IPS DF 19.7 (cell line): ENCODE measurements at regions not wholly inside any gene's neighbourhood (a gene's known extent, or its start where the extent isn't known, plus 50 kb on each side); places are given as distances from the start of the nearest gene placed in this dataset.
"Not testable (repeated sequence)": the region's sequence is repeated elsewhere in the genome, so short reads cannot be mapped to it uniquely, and the experiment has no call there.

Experiments used
- DNase-seq: peaks from one replicate; pipeline ENCODE4 v3.0.0-alpha.2; 2013; ENCODE audit warnings: low read depth, low spot score

DNA sequence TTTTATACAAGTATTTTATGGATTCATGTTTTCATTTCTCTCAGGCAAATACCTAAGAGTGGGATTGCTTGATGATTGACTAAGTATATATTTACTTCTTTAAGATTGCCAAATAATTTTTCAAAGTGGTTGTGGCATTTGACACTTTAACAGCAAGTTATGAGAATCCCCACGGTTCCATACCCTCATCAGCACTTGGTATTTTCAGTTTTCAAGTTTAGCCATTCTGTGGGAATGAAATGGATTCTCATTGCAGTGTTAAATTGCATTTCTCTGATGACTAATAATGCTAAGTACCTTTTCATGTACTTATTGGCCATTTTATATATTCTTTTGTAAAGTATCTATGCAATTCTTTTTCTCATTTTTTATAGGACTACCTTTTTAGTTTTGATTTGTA lies 301.5 kb upstream of the DIO3 start:
- no peak for DNase-seq

DNA sequence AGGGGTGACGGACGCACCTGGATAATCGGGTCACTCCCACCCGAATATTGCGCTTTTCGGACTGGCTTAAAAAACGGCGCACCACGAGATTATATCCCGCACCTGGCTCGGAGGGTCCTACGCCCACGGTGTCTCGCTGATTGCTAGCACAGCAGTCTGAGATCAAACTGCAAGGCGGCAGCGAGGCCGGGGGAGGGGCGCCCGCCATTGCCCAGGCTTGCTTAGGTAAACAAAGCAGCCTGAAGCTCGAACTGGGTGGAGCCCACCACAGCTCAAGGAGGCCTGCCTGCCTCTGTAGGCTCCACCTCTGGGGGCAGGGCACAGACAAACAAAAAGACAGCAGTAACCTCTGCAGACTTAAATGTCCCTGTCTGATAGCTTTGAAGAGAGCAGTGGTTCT lies 294.9 kb upstream of the DIO3 start:
- not testable (repeated sequence) for DNase-seq

DNA sequence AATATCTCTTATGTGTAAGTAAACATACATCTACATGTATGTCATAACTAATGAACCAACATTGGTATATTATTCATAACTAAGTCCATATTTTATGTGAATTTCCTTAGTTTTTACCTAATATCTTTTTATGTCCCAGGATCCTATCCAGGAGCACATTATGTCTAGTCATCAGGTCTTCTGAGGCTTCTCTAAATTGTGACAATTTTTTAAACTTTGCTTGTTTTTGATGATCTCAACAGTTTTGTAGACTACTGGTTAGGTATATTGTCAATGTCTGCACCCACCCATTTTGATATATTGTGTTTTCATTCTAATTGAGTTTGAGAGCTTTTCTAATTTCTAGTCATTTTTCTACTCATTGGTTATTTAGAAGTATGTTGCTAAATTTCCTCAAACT lies 288.2 kb upstream of the DIO3 start:
- DNase-seq: no peak

DNA sequence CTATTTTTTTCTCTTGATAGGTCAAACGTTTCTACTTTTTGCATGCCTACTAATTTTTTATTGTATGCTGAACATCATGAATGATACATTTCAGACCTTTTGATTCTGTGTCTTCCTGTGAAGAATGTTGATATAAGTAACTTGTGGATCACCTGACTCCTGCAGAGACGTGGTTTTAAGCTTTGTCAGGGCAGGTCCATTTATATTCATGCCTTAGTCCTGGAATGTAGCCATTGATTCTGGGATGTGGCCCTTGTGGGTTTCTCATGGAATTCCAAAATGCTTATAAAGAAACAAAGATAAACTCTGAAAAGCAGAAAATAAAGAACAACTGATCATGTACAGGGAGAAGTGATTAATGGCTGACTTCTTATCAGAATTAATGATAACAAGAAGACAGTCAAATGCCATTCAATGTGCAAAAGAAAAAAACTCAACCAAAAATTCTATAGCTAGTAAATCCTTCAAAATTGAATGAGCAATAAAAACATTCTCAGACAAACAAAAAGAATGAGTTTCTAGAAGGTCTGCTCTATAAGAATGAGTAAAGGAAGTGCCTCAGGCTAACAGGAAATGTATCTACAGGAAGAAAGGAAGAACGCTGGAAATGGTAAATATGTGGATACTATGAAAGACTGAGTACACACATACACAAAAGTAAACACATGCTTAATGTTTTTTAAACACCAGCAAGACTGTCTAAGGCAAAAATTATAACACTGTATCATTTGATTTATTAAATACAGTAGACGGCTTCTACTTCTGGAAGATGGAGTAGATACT lies 284.8 kb upstream of the DIO3 start:
- no peak for DNase-seq

DNA sequence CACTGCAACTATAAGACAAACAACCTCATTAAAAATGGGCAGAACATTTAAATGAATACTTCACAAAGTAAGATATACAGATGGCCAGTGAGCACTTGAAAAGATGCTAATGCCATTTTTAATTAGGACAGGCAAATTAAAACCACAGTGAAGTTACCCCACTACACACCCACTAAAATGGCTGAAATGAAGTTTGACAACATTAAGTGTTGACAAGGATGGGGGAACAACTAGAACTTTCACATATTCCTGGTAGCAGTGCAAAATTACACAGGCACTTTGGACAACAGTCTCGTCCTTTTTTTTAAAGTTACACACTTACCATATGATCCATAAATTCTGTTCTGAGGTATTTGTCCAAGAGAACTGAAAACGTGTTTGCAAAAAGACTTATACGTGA lies 278.9 kb upstream of the DIO3 start:
- no peak for DNase-seq

DNA sequence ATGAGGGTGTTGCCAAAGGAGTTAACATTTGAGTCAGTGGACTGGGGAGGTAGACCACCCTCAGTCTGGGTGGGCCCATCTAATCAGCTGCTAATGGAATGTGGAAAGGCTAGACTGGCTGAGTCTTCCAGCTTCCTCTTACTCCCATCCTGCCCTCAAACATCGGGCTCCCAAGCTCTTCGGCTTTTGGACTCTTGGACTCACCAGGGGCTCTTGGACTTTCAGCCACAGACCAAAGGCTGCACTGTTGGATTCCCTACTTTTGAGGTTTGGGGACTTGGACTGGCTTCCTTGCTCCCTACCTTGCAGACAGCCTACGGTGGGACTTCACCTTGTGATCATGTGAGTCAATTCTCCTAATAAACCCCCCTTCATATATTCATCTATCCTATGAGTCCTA lies 276.6 kb upstream of the DIO3 start:
- no peak for DNase-seq

DNA sequence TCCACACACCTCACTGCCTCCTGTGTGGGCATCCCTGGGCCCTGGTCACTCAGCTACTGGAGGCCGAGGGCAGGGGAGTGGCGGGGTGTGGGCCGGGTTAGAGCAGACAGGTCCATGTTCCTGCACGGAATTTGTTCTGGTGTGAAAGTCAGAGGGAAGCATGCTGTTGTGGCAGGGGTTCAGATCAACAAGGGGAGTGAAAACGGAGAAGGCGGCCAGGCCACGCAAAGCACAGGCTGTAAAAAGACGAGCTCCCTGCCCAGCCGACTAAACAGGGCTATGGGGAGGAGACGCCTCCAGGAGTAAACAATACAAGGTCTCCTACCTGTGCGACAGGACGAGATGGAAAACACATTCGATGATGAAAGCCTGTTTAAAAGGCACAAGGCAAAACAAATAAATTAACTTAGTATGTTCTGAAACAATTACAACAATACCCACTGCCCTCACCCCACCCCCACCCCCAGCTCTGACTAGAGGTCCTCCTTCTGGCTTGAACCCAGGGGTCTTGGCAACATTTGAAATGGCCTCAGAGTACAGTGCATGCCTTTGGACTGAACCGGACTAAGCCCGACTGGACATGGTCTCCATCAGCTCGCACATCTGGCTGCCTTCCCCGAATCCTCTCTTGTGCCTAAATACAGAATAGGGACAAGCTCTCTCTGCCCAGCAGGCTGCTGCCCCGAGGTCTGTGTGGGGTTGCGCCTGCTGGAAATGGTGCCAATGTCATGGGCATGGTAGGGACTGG lies 274.9 kb upstream of the DIO3 start:
- no peak for DNase-seq

DNA sequence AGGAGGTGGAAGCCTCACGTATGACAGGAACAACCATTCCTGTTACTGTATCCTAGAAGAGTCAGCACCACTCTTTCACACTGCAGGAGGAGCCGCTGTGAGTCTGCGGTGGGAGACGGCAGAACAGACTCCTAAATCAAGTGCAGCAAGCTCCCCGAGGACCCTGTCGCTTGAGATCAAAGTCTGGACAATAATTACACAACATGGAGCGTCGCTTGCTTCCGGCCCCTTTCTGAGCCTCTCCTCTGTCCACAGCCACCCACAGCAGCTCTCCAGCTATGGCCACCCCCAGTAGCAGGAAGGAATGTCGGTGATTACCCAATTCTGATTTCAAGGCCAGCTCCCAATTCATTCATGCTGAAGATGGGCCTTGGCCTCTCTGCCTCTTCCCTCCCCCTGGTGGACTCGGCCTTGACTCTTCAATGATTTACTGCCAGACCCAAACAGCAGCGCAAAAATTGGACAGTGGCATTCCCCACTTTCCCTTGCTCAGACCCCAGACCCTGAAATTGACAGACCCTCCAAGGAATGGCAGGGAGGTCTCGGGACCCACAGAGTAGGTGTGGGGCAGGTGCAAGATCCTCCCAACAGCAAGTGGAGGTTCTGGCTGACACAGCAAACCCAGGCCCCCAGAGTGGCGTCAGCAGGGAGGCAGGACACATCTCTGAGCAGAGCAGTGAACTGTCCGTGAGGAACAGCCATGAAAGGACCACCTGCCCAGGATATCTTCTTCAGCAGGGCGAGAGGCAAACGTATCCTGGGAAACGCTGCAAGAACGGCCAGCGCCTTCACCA lies 272.7 kb upstream of the DIO3 start:
- no peak for DNase-seq

DNA sequence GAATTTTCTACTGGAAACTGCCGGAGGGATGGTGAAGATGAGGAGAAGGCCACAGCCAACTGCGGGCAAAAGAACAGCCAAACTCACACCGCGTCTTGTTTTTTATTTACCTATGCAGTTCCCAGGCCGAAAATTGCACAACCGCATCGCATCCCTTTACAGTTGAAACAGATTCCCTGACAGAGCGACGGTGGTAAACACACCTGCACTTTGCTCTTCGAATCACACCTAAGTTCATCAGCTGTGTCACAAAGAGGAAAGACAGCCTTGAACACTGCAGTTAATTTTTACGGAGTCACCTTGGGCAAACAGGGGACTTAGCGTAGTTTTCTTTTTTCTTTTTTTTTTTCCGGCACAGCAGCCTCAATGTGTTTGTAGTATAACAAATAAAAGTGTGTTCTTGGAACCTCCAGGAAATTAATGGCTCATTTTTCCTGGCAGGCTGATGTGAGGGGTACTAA lies 272.0 kb upstream of the DIO3 start:
- DNase-seq: no peak

DNA sequence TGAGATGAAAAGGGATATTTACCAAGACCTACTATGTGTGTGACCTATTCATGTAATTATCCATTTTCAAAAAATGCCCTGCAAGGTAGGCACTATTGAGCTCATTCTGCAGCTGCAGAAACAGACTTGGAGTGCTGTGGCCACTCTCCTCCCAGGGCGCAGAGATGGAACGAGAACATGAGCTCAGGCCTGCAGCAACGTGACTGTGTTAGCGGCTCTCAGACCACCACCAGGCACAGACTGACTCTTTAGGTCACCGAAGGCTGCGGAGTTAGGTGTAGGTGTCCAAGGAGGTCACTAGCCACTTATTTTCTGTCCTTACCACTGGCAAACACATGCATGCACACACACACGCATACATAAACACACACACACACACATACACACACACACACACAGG lies 271.4 kb upstream of the DIO3 start:
- DNase-seq: no peak

DNA sequence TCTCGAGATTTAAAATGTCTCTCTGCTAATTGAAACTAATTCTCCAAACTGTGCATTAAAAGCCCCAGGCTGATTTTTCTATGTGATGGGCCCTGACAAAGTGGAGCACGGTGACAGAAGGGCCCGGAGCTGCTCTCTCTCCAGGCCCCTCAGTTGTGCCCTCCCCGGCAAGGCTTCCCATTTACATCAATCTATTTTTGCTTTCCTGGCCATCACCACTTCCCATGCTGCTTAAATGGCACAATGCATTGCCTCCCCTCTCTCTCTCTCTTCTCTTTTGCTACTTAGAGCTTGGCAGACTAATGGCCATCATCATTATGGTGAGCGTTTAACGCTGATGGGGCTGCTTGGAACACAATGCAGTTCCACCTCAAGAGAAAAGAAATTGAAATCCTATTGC lies 270.7 kb upstream of the DIO3 start:
- DNase-seq: no peak

DNA sequence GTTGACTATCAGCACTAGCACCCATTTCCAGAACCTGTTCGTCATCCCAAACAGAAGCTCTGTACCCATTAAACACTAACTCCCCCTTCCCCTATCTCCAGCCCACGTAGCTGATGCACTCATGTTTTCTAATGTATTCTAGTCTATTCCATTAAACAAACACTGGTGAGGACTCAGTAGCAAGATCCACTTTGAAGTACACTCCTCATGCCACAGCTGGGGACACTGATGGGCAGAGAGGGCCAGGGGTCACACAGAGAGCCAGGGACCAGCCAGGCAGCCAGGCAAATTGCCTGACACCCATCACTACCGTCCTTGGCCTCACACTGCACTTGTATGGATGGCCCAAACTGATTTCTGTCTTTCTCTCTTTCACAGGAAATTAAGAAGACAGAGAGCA lies 269.9 kb upstream of the DIO3 start:
- no peak for DNase-seq

DNA sequence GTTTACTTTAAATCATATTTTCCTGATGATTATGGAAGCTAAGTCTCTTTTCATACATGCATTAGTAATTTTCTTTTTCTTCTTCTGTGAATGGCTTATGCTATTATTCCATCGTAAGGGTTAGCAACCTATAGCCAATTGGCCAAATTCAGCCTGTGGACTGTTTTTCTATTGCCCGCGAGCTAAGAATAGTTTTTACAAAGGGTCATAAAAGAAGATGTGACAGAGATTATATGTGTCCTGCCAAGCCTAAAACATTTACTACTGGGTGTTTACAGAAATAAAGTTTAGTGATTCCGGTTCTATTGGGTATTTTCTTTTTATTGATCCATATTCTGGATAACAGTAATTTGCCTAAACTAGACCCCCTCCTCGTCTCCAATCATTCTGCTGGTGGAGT lies 268.8 kb upstream of the DIO3 start:
- DNase-seq: no peak

DNA sequence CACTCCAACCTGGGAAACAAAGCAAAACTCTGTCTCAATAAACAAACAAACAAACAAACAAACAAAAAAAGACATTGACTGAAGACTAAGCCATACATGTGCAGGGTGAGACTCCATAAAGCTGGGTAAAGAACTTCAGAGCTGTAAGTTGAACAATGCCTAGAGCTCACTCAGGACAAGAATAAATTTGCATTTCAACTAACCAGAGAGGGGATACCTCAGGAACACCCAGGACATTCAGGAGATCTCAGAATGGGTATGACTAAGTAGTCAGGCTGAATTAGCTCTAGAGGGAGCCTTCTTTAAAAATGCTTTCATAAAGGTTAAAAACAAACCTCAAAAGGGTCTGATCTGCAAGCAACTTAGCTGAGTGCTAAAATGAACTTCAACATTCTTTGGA lies 267.7 kb upstream of the DIO3 start:
- DNase-seq: no peak

DNA sequence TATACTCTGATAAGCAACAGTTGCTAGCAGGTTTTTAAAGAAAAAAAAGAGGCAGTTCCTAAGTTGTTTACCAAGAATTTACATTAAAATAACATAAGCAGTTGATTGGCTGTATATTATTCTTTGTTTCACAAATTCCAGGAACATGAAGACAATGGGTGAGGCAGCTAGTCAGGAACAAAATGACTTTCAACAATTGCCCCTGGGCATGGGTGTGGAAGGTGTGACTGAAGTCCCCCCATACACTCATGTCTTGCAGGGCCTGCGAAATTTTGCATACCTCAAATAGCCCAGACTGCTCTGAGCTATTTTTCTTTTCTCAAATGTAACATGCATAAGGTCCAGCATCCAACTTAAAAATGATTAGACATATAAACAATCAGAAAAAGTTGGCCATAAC lies 267.2 kb upstream of the DIO3 start:
- DNase-seq: no peak

DNA sequence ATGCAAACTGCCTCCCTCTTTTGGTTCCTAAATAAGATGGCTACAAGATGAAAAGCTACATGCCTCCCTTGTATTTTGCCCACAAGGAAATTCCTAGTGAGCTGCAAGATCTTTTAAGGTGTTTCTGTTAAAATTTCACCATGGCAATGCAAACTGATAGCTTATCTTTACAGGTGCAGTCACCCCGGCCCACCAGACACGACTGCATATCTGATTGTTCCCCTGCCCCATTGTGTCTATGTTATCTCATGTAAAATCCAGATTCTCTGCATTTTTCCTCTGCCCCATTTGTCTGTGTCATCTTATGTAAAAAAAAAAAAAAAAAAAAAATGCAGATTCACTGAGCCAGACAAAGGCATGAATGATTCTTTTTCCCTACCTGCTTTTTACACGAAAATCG lies 261.5 kb upstream of the DIO3 start:
- DNase-seq: not testable (repeated sequence)

DNA sequence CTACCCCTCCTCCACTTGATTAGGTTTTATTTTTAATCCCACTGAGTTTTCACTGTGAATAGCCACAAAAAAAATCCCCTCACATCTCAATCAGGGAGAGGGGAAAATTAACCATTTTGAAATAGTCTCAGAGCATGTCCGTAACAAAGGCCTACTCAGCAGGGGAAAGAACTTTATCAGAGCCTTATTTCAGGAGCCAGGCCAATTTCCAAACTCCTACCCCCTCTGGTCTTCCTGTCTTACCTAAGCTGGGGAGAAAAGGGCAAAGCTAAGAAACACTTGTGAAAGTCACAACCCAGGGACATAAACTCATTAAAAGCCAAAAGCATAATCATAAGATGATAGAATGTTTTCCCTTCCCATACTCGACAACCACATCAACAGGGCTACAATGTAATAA lies 260.3 kb upstream of the DIO3 start:
- no peak for DNase-seq

DNA sequence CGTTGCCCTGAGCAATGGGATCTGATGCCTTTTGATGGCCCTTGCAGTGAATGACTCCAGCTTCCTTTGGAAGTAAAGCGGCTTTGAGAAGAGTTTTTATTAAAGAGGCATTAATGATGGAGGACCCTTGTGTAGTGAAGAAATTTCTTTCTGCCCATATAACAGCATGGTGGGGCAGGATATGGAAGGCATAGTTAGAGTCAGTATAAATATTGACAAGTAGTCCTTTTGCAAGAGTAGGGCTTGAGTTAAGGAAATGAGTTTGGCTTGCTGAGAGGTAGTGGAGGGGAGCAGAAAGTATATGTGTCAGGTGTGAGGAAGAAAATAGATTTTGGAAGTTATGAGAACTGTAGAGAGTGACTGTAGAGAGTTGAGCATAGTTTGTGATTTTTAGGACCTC lies 254.1 kb upstream of the DIO3 start:
- not testable (repeated sequence) for DNase-seq

DNA sequence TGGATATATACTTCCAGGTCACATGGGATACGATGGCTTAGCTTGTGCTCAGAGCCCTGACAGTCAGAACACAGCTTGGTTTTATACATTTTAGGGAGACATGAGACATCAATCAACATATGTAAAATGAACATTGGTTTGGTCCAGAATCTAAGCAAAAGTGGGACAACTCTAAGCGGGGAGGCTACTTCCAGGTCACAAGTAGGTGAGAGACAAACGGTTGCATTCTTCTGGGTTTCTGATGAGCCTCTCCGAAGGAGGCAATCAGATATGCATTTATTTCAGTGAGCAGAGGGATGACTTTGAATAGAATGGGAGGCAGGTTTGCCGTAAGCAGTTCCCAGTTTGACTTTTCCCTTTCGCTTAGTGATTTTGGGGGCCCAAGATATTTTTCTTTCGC lies 250.1 kb upstream of the DIO3 start:
- DNase-seq: not testable (repeated sequence)

DNA sequence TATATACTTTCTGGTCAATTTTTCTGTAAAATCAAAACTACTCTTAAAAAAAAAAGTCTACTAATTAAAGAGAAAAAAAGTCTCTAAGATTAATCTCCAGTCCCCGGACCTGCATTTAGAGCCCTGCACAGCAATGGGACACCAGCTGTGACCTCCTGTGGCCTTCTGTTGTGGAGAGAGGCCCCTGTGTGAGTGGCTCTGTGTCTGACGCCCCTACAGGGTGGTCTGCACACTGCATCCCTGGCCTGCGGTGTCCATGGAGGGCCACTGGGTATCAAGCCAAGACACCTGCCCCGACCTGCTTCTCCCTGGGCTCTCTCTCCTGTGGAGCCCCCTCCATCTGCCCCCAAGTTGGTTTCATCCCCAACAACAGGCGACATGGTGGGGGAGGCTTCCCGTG lies 248.0 kb upstream of the DIO3 start:
- no peak for DNase-seq

DNA sequence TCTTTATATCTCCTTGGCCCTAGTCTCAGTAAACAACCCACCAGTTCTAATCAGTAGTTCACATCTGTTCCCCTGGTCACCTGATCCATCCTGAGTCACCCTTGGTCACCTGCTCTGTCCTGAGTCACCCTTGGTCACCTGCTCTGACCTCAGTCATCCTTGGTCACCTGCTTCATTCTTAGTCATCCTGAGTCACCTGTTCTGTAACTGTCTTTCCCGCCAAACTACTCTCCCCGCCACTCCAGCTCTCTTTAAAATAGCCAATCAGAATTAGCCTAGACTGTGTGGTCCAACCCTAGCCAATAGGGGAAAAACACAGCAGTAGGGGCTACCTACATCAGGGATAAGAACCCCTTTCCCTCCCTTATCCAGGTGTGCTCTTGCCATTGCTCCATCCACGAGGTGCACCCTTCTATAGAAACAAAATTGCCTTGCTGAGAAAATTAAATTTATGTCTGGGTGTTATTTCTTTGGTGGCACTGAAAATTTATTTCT lies 245.4 kb upstream of the DIO3 start:
- no peak for DNase-seq

DNA sequence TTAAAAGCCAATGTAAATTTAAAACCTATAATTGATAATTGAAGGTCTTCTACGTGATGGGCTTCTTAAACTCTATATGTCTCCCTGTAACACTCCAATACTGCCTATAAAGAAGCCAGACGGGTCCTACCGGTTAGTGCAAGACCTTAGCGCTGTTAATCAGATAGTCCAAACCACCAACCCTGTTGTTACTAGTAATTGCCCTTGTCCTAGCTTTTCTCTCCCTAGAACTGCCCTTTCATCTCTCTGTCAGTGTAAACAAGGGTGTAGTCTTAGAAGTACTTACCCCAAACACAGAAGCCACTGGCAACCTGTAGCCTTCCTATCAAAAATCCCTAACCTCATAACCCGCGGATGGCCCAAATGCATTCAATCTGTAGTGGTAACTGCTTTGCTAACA lies 243.0 kb upstream of the DIO3 start:
- no peak for DNase-seq
